HG03565 (cell line): ENCODE measurements at regions not wholly inside any gene's neighbourhood (a gene's known extent, or its start where the extent isn't known, plus 50 kb on each side); places are given as distances from the start of the nearest gene placed in this dataset.
"Not testable (repeated sequence)": the region's sequence is repeated elsewhere in the genome, so short reads cannot be mapped to it uniquely, and the experiment has no call there.

ENCODE experiments used
- ATAC-seq: cut with Tn5 transposase; IDR thresholded peaks from one replicate; pipeline ENCODE4 v1.9.1; 2021; ENCODE audit warnings: mild to moderate bottlenecking, moderate library complexity; ENCODE audit not compliant: unreplicated experiment

GRCh38 chr12:66733321-66733720 lies 54.4 kb upstream of the GRIP1 start:
- no peak for ATAC-seq

DNA sequence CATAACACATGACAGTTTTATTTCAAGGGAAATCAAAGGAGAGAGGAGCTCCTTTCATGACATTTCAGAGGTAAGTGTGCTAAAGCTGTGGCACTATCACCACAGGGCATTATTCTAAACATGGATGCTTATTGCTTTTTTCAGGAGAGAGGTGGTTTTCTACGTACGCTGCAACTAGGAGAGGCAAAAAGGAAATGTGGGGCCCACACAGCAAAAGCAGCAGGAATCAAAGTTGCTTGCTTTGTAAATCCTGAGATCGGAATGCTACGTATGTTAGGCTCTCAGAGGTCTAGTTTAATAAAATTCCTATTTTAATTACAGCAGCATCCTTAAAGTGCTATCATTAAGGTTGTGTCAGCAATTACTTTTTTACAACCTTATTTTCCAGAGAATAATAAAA lies 55.0 kb upstream of the GRIP1 start:
- ATAC-seq, result no peak

DNA sequence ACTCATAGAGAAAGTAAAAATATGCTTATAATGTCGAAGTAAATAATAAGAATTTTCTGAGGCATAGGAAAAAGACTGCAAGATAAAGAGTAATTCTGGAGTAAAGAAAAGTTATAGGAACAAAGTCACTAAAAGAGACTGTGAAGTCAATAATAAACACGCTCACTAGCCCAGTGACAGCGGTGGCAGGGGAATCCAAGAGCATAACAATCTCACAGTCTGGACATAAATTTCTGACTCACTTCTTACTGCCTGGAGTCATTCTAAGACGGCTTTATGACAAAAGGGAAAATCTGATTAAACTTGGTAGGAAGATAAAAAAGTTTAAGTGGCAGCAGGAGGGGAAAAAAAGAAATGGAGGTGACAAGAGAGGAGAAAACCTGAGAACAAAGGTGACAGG lies 56.4 kb upstream of the GRIP1 start:
- no peak for ATAC-seq

DNA sequence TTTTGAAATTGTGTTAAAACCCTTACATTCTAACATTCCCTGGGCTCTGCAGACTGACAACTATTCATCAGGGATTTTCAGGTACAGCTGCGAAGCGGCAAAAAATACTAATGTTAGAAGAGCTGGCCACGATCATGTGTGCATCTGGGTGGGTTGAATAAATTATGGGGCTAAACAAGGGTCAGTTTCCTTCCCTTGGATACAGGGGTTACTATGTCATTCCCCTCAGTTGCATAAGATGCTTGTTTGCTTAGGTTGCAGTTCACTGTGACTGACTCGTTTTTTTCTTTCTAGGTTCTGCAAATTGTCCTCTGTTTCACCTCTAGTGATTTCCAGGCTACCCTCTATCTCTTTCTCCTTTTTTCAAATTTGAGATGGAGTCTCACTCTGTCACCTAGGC lies 58.1 kb upstream of the GRIP1 start:
- ATAC-seq, result no peak

DNA sequence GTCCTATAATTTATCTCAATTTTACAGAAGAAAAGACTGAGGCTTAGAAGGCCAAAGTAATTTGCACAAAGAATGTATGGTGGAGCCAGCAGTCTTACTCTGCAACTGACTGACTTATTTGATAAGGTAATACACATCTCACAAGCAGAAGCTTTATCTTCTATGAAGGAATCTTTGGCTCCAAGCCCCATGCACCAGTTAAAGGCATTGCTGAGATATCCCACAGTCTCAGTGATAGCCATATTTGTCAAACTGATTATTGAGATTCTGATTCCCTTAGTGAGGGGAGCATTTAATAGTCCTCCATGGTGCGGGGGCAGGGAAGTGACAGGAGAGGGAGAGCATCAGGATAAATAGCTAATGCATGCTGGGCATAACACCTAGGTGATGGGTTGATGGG lies 60.4 kb upstream of the GRIP1 start:
- ATAC-seq, result no peak

- no peak for ATAC-seq
Observed at GRCh38 chr12:66739940-66740651, 61.2 kb upstream of the GRIP1 start.

DNA sequence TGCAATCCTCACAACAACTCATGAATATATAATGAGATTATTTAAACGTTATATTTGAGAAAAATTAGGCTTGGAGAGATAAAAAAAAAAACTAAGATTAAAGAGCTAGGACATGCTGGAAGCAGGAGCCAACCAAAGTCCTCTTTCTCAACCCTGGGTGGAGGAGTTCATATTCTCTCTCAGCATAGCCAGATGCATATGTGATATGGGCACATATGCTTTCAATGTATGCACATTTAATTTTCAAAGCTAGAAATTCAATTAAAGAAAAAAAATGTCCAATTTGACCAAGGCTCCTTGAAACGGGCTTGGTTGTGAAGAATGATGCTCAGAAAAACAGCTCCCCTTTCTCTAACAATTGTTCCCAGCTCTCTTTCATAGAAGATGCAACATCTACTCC lies 61.9 kb upstream of the GRIP1 start:
- no peak for ATAC-seq

- ATAC-seq, result no peak
Observed at GRCh38 chr12:66741919-66742318, 63.0 kb upstream of the GRIP1 start.

- ATAC-seq, result no peak
Observed at GRCh38 chr12:66742508-66743367, 63.9 kb upstream of the GRIP1 start.

DNA sequence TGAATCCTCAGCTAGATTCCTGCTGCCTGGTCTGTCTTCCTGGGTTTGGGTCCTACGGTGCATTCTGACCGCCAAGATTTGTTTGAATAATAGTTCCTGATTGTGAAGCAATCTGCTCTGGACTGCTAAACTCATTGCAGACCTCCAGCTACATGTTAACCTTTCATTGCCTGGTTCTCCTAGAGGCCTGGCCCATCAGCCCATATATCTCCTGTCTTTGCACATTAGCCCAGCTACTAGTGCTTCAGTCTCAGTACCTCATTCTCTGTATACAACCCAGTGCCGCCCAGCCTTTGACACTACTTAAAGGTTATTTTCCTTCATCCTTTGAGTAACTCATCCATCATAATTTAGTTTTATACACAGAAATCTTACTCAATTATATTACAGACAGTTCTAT lies 65.6 kb upstream of the GRIP1 start:
- no peak for ATAC-seq

DNA sequence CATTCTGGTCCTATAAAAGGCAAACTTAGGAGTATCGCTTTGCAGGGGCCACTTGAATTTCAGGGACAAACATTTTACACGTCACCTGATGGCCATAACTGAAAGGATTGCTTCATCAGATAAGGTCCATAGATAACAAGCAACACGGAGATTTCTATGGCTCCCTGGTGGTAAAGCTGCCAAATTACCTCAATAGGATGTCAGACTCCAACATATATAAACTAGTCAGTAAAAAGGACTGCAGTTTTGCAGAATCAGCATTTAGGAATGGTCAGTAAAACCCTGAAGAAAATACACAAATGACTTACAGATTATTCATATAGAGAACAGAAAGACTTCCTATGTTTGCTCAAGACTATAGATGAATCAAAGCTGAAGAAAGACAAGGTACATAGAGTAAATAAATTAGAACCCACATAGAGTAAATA lies 66.1 kb upstream of the GRIP1 start:
- ATAC-seq, result no peak

- ATAC-seq, result no peak
Observed at GRCh38 chr12:66746489-66747201, 67.8 kb upstream of the GRIP1 start.

- no peak for ATAC-seq
Observed at GRCh38 chr12:66751432-66752113, 72.7 kb upstream of the GRIP1 start.

GRCh38 chr12:66753810-66754209 lies 74.9 kb upstream of the GRIP1 start:
- no peak for ATAC-seq

- no peak for ATAC-seq
Observed at GRCh38 chr12:66755727-66756395, 77.0 kb upstream of the GRIP1 start.

DNA sequence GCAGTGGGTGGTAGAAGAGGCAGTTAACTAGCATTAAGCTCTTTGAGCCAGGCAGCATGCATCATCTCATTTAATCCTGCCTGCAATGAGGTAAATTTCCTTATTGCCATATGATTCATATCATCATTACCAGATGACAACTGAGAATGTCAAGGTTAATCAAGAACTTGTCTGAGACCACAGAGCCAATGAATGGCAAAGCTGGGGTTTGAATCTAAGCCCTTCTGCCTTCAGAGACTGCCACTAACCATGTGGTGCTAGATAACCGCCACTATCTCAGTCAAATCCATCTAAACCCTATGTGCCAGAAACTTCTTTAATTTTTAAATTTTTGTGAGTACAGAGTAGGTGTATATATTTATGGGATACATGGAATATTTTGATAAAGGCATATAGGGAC lies 77.8 kb upstream of the GRIP1 start:
- ATAC-seq, result no peak

DNA sequence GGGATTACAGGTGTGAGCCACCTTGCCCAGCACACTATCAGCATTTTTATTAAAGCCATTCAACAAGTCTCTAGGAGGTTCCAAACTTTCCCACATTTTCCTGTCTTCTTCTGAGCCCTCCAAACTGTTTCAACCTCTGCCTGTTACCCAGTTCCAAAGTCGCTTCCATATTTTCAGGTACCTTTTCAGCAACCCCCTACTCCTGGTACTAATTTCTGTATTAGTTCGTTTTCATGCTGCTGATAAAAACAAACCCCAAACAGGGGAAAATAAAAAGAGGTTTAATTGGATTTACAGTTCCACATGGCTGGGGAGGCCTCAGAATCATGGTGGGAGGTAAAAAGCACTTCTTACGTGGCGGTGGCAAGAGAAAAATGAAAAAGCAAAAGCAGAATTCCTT lies 81.2 kb upstream of the GRIP1 start:
- ATAC-seq, result not testable (repeated sequence)

DNA sequence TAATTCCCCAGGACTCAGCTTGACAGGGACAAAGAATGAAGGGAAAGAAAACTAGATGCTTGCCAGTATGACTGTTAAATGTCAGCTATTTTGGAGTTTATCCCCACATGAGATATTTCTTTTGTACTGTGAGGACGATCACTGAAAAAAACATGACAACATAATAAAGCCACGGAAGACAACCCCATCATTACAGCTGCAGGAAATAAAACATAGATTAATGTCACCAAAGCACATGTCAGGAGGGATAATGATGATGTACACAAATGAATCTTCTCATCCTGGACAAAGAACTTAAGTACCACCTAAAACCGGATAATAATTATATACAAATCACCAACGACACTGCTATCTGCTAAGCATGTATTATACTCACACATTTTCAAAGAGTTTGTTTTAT lies 84.6 kb upstream of the GRIP1 start:
- ATAC-seq, result no peak

GRCh38 chr12:66765204-66765603 lies 86.3 kb upstream of the GRIP1 start:
- no peak for ATAC-seq

DNA sequence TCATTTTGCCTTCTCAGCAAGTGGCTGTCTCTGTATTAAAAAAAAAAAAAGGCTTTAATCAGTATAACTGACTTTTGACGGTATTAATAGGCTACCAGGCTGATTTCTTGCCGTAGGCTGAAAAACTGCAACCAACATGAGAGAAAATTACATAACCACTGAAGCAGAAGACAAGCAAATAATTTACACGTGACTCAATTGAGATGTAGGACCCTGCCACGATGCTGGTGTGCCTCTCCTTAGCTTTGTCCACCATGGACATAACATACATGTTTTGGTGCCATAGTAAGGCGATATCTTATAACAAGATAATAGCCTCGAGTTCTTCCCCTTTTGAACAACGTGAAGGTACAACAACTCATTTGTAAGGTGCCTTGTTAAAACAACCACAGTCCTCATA lies 88.7 kb upstream of the GRIP1 start:
- ATAC-seq, result no peak

GRCh38 chr12:66768293-66768692 lies 89.4 kb upstream of the GRIP1 start:
- no peak for ATAC-seq
